ENCODE measurements at regions not wholly inside any gene's neighbourhood (a gene's known extent, or its start where the extent isn't known, plus 50 kb on each side); places are given as distances from the start of the nearest gene placed in this dataset.

DNA sequence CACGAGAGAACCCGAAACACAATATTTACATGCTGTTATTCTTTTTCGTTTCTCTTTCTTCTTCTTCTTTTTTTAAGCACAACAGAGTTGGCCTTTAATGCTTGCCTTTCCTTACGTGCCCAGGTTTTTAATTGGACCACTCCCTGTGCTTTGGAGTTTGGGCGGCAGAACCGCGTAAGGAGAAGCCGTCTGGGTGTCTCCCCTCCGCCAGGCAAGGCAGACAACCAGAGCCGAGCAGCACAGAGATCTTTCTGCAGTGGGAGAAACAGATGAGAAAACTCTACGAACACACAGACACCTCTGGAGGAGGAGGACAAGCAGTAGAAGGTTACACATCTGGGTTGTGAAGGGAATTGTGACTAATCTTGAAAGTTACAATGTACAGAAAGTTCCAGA is 150.0 kb upstream of the UBL3 start:
- intact Hi-C loops (cut with DNase I, micrococcal nuclease), result no loop called here
- ATAC-seq (ENCODE audit: poor library complexity), result no peak
- H3K4me3 Mint-ChIP-seq, result no peak overlapping the region
- no peak for DNase-seq
- no peaks in the 10 kb centered on the region for H3K4me1 ChIP-seq (ENCODE audit: insufficient read depth, low read length)
- H3K36me3 ChIP-seq (ENCODE audit: insufficient read depth, low read length), result no peaks in the 10 kb centered on the region
- no peaks in the 10 kb centered on the region for H3K9me3 ChIP-seq (ENCODE audit: control insufficient read depth in 1 of 2, insufficient read depth in 1 of 2, low read length in 2 of 2)
- H3K4me3 ChIP-seq (ENCODE audit: low read length), result no peak overlapping the region
- H3K4me1 Mint-ChIP-seq (ENCODE audit: low read depth), result peaks cover 5% of the 10 kb centered on the region
- POLR2A ChIA-PET, result no interaction called here
- CTCF ChIA-PET, result no interaction called here
- H3K9me3 Mint-ChIP-seq, result no peaks in the 10 kb centered on the region
- H3K27ac Mint-ChIP-seq, result no peak overlapping the region
- no peaks in the 10 kb centered on the region for H3K27me3 ChIP-seq (ENCODE audit: control insufficient read depth in 1 of 2, insufficient read depth in 2 of 2, low read length in 2 of 2)
- no peak for TF ChIP-seq CTCF (IDR thresholded peaks at IDR 0.05)
- H3K27ac ChIP-seq (ENCODE audit: low read depth in 1 of 2, low read length in 2 of 2), result no peak overlapping the region
- H3K27me3 Mint-ChIP-seq, result no peaks in the 10 kb centered on the region
- H3K36me3 Mint-ChIP-seq (ENCODE audit: low read depth), result no peaks in the 10 kb centered on the region

DNA sequence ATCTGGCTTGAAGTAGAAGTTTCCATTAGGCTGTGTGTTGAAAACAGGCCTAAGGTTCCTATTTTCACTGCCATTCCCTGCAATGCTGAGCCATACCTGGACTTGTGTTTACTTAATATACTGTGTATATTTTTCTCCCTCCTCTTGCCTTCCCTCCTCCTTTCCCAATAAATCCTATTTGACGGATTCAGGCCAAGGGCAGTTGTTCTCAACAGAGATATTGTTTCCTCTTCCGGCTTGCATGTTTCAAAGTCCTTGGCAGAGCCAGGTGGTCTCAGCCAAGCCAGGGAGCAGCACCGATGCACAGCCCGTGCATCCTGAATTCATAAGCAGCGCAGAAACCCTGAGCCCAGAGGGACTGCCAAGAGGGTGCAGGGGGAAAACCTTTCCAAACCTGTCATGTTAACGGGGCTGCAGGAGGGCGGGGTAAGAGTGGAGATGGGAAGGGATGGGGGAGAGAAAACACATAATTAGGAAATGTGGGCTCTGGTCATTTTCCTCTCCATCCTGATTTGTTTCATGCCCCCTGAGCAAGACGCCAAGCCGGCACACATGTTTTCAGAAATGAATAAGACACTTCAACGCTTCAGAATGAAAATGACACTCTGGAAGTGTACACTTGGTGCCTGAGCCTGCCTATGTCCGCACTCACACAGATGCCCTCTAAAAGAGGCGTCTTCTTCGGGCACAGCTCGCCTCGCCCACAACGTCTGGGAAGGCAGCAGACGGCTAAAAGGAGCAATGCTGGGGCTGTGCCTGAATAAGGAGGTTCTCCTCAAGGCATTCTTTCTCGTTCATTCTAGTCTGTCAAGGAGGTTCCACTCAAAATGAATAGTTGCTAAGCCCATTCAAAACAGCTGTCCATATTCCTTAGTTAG is 149.3 kb upstream of the UBL3 start:
- ChIA-PET CTCF (no interaction called here), POLR2A (no interaction called here)
- Histone ChIP-seq H3K27ac (ENCODE audit: low read depth in 1 of 2, low read length in 2 of 2) (no peak overlapping the region), H3K4me3 (ENCODE audit: low read length) (no peak overlapping the region), H3K27me3 (ENCODE audit: control insufficient read depth in 1 of 2, insufficient read depth in 2 of 2, low read length in 2 of 2) (no peaks in the 10 kb centered on the region), H3K4me1 (ENCODE audit: insufficient read depth, low read length) (no peaks in the 10 kb centered on the region), H3K36me3 (ENCODE audit: insufficient read depth, low read length) (no peaks in the 10 kb centered on the region), H3K9me3 (ENCODE audit: control insufficient read depth in 1 of 2, insufficient read depth in 1 of 2, low read length in 2 of 2) (no peaks in the 10 kb centered on the region)
- DNase-seq, result no peak
- no peak for ATAC-seq (ENCODE audit: poor library complexity)
- no peak for TF ChIP-seq CTCF (IDR thresholded peaks at IDR 0.05)
- H3K4me3 Mint-ChIP-seq, result no peak overlapping the region
- no peaks in the 10 kb centered on the region for H3K4me1 Mint-ChIP-seq (ENCODE audit: low read depth)
- H3K27me3 Mint-ChIP-seq, result no peaks in the 10 kb centered on the region
- H3K27ac Mint-ChIP-seq, result no peak overlapping the region
- intact Hi-C loops (cut with DNase I, micrococcal nuclease), result no loop called here
- H3K36me3 Mint-ChIP-seq (ENCODE audit: low read depth), result no peaks in the 10 kb centered on the region
- no peaks in the 10 kb centered on the region for H3K9me3 Mint-ChIP-seq

DNA sequence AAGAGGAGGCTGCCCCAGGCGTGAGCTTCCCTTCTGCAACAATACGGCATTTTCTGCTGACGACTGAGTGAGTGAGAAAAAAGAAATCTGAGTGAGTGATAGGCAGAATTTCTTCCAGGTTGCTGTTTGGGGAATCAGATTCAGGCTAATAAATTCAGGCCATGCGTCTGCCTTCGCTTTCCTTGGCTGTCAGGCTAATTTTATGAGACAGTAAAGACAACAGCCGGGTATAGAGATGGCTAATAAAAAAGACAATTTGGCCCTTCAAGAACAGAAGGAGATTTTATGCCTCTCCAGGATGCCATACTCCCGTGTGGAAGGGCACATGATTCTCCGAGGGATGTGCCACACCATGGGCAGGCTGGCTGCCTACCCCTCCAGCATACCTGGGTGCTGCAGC is 145.9 kb upstream of the UBL3 start:
- Histone ChIP-seq H3K36me3 (ENCODE audit: insufficient read depth, low read length) (no peaks in the 10 kb centered on the region), H3K4me3 (ENCODE audit: low read length) (no peak overlapping the region), H3K27ac (ENCODE audit: low read depth in 1 of 2, low read length in 2 of 2) (no peak overlapping the region), H3K9me3 (ENCODE audit: control insufficient read depth in 1 of 2, insufficient read depth in 1 of 2, low read length in 2 of 2) (no peaks in the 10 kb centered on the region), H3K4me1 (ENCODE audit: insufficient read depth, low read length) (no peaks in the 10 kb centered on the region), H3K27me3 (ENCODE audit: control insufficient read depth in 1 of 2, insufficient read depth in 2 of 2, low read length in 2 of 2) (no peaks in the 10 kb centered on the region)
- TF ChIP-seq CTCF (IDR thresholded peaks at IDR 0.05), result no peak
- ATAC-seq (ENCODE audit: poor library complexity) (no peak), DNase-seq (no peak)
- Mint-ChIP-seq H3K4me1 (ENCODE audit: low read depth) (no peaks in the 10 kb centered on the region), H3K27me3 (no peaks in the 10 kb centered on the region), H3K36me3 (ENCODE audit: low read depth) (no peaks in the 10 kb centered on the region), H3K4me3 (no peak overlapping the region), H3K9me3 (no peaks in the 10 kb centered on the region), H3K27ac (no peak overlapping the region)
- ChIA-PET POLR2A (no interaction called here), CTCF (no interaction called here)
- intact Hi-C loops (cut with DNase I, micrococcal nuclease), result no loop called here
